SK-N-SH treated with all-trans-retinoic acid at 6 μM for 48 hours (cell line): ENCODE measurements at regions not wholly inside any gene's neighbourhood (a gene's known extent, or its start where the extent isn't known, plus 50 kb on each side); places are given as distances from the start of the nearest gene placed in this dataset.

Source experiments
- RARB ChIP-seq: fragments of 250-450 bp; sonication (Bioruptor Pico); IDR thresholded peaks from 2 replicates; pipeline ENCODE4 v1.8.0; 2021; ENCODE audit warnings: mild to moderate bottlenecking, moderate library complexity
- ZFP30 ChIP-seq: fragments of 450-650 bp; formaldehyde crosslinking; IDR thresholded peaks from 2 replicates; pipeline ENCODE4 v1.5.0; 2022; ENCODE audit warnings: mild to moderate bottlenecking, moderate library complexity
- ZNF8 ChIP-seq: fragments of 450-650 bp; formaldehyde crosslinking; IDR thresholded peaks from 2 replicates; pipeline ENCODE4 v1.5.0; 2020; ENCODE audit warnings: mild to moderate bottlenecking, moderate library complexity
- TF ChIP-seq, protein P1 (sequence below): fragments of 250-450 bp; sonication (Bioruptor Pico); IDR thresholded peaks from 2 replicates; pipeline ENCODE4 v1.5.1; 2021; ENCODE audit warnings: mild to moderate bottlenecking, moderate library complexity
- TF ChIP-seq, protein P2 (sequence below): fragments of 250-450 bp; sonication (Bioruptor Pico); IDR thresholded peaks from 2 replicates; pipeline ENCODE4 v1.8.0; 2021; ENCODE audit warnings: low read depth, mild to moderate bottlenecking, moderate library complexity, borderline replicate concordance

DNA sequence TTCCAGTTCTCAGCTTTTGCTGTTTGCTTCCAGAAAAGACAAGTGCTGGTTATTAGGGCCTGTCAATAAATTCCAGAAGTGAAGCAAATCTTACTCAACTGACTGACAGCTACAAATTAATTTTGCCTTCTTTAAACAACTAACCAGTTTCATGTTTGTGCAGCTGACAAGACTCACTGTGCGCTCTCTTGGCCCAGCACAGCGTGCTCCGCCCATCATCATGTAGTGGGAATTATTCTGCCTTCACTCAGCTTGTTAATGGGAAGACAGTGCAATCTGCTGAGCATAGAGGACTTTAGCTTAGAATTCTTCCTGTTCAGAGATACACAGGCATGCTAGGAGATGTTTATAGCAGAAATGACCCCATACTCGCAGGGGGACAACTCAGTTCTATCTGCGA lies 808.9 kb downstream of the CCSER2 start:
- TF ChIP-seq RARB (no peak), ZFP30 (no peak), ZNF8 (CRISPR knock-in tag) (no peak)
- TF ChIP-seq, protein P1, sequence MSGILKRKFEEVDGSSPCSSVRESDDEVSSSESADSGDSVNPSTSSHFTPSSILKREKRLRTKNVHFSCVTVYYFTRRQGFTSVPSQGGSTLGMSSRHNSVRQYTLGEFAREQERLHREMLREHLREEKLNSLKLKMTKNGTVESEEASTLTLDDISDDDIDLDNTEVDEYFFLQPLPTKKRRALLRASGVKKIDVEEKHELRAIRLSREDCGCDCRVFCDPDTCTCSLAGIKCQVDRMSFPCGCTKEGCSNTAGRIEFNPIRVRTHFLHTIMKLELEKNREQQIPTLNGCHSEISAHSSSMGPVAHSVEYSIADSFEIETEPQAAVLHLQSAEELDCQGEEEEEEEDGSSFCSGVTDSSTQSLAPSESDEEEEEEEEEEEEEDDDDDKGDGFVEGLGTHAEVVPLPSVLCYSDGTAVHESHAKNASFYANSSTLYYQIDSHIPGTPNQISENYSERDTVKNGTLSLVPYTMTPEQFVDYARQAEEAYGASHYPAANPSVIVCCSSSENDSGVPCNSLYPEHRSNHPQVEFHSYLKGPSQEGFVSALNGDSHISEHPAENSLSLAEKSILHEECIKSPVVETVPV (CRISPR knock-in tag) = no peak
- TF ChIP-seq, protein P2, sequence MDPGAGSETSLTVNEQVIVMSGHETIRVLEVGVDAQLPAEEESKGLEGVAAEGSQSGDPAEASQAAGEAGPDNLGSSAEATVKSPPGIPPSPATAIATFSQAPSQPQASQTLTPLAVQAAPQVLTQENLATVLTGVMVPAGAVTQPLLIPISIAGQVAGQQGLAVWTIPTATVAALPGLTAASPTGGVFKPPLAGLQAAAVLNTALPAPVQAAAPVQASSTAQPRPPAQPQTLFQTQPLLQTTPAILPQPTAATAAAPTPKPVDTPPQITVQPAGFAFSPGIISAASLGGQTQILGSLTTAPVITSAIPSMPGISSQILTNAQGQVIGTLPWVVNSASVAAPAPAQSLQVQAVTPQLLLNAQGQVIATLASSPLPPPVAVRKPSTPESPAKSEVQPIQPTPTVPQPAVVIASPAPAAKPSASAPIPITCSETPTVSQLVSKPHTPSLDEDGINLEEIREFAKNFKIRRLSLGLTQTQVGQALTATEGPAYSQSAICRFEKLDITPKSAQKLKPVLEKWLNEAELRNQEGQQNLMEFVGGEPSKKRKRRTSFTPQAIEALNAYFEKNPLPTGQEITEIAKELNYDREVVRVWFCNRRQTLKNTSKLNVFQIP (CRISPR knock-in tag) = no peak
